H1 (cell line): ENCODE measurements at regions not wholly inside any gene's neighbourhood (a gene's known extent, or its start where the extent isn't known, plus 50 kb on each side); places are given as distances from the start of the nearest gene placed in this dataset.

Source experiments
- CTCF ChIA-PET: fragments of 300-600 bp; sonication (Branson Sonifier 250); formaldehyde crosslinking; loops from one replicate; lab custom pipeline; 2021; ENCODE audit not compliant: partially characterized antibody; lab: Charles Lee
- POLR2A ChIA-PET: fragments of 300-600 bp; sonication (Branson Sonifier 250); formaldehyde crosslinking; loops from one replicate; lab custom pipeline; 2021; ENCODE audit warnings: inconsistent platforms; ENCODE audit not compliant: partially characterized antibody; lab: Charles Lee
- DNase-seq, 2 experiments: peaks; one replicate each; pipeline versions ENCODE4 v3.0.0 to v3.0.0-alpha.2; 2010 to 2022; ENCODE audit warnings: low spot score in 2 of 2, low read depth in 1 of 2, mixed read lengths in 1 of 2
- FAIRE-seq: peaks from 2 replicates; lab custom pipeline; 2011; peaks lifted over from hg19 to GRCh38; lab: Jason Lieb, UNC
- H2AFZ ChIP-seq: 2 replicates; pipeline ENCODE4 v1.8.1; 2012; ENCODE audit warnings: low read length, inconsistent platforms
- H2AK5ac ChIP-seq: 2 replicates; pipeline ENCODE4 v1.6.1; 2013; ENCODE audit warnings: low read depth, low read length
- H2BK120ac ChIP-seq: replicated peaks from 2 replicates; pipeline ENCODE3; 2013; ENCODE audit warnings: low read depth, low read length, inconsistent platforms
- H2BK12ac ChIP-seq: 2 replicates; pipeline ENCODE4 v1.6.1; 2013; ENCODE audit warnings: low read depth, low read length
- H2BK15ac ChIP-seq: 2 replicates; pipeline ENCODE4 v1.6.1; 2013; ENCODE audit warnings: low read length
- H2BK20ac ChIP-seq: 2 replicates; pipeline ENCODE4 v1.6.1; 2013; ENCODE audit warnings: low read length
- H2BK5ac ChIP-seq: 2 replicates; pipeline ENCODE4 v1.6.1; 2013; ENCODE audit warnings: low read depth, low read length
- H3K14ac ChIP-seq: 2 replicates; pipeline ENCODE4 v1.6.1; 2013; ENCODE audit warnings: inconsistent platforms; ENCODE audit not compliant: insufficient read length
- H3K18ac ChIP-seq: 2 replicates; pipeline ENCODE4 v1.6.1; 2013; ENCODE audit warnings: low read length; ENCODE audit errors: extremely low read depth
- H3K23ac ChIP-seq: 2 replicates; pipeline ENCODE4 v1.6.1; 2013; ENCODE audit warnings: inconsistent platforms; ENCODE audit not compliant: insufficient read length
- H3K23me2 ChIP-seq: 2 replicates; pipeline ENCODE4 v1.6.1; 2013; ENCODE audit warnings: low read depth, low read length
- H3K27ac ChIP-seq: 2 replicates; pipeline ENCODE4 v1.6.1; 2011; ENCODE audit warnings: low read depth, low read length, inconsistent platforms
- H3K27me3 ChIP-seq, 4 experiments: replicated peaks in 1 of 4; 1 replicate in 1 of 4; 2 replicates in 3 of 4; pipeline versions ENCODE4 v1.6.1 to v1.8.1; 2011 to 2013; ENCODE audit warnings: low read length in 3 of 4, mild to moderate bottlenecking in 3 of 4, inconsistent platforms in 2 of 4, mixed read lengths in 2 of 4, moderate library complexity in 1 of 4; ENCODE audit not compliant: control insufficient read depth in 3 of 4, insufficient read depth in 3 of 4; ENCODE audit errors: extremely low read depth in 1 of 4
- H3K36me3 ChIP-seq, 4 experiments: 2 replicates each; pipeline versions ENCODE4 v1.6.1 to v1.8.1; 2011 to 2013; ENCODE audit warnings: mild to moderate bottlenecking in 4 of 4, low read length in 3 of 4, moderate library complexity in 2 of 4, control low read depth in 1 of 4, inconsistent platforms in 1 of 4; ENCODE audit not compliant: insufficient read depth in 4 of 4, control insufficient read depth in 2 of 4
- H3K4ac ChIP-seq: replicated peaks from 2 replicates; pipeline ENCODE3; 2013; ENCODE audit warnings: low read length, low read depth, mixed read lengths, inconsistent platforms; ENCODE audit not compliant: insufficient read length
- H3K4me1 ChIP-seq, 4 experiments: replicated peaks in 1 of 4; 1 replicate in 1 of 4; 2 replicates in 3 of 4; pipeline versions ENCODE4 v1.6.1 to v1.8.1; 2011 to 2013; ENCODE audit warnings: low read length in 3 of 4, inconsistent platforms in 2 of 4, mixed read lengths in 1 of 4; ENCODE audit not compliant: insufficient read depth in 4 of 4, control insufficient read depth in 3 of 4
- H3K4me2 ChIP-seq, 2 experiments: 2 replicates each; pipeline versions ENCODE4 v1.6.1 to v1.8.1; 2011 to 2013; ENCODE audit warnings: low read depth in 2 of 2, low read length in 2 of 2, control low read depth in 1 of 2, inconsistent platforms in 1 of 2, mild to moderate bottlenecking in 1 of 2; ENCODE audit not compliant: insufficient read depth in 1 of 2
- H3K4me3 ChIP-seq, 4 experiments: fragments of 200-600, 300-600 bp in 1 of 4; sonication (generic), shearing (Covaris generic), sonication (Bioruptor Twin) in 1 of 4; 2 replicates each; pipeline versions ENCODE4 v1.5.1 to v1.8.1; 2011 to 2016; ENCODE audit warnings: low read length in 4 of 4, low read depth in 3 of 4, control low read depth in 2 of 4, inconsistent platforms in 2 of 4, mild to moderate bottlenecking in 2 of 4, mixed read lengths in 1 of 4, moderate library complexity in 1 of 4; ENCODE audit not compliant: insufficient read depth in 2 of 4; ENCODE audit errors: extremely low read depth in 1 of 4
- H3K56ac ChIP-seq: replicated peaks from 2 replicates; pipeline ENCODE3; 2013; ENCODE audit warnings: low read depth, mild to moderate bottlenecking, mixed read lengths, low read length, inconsistent platforms; ENCODE audit not compliant: insufficient read length
- H3K79me1 ChIP-seq: 2 replicates; pipeline ENCODE4 v1.6.1; 2013; ENCODE audit warnings: low read depth, low read length, control low read depth
- H3K79me2 ChIP-seq, 2 experiments: 2 replicates each; pipeline versions ENCODE4 v1.6.1 to v1.8.1; 2012 to 2013; ENCODE audit warnings: low read length in 2 of 2, mild to moderate bottlenecking in 2 of 2, inconsistent platforms in 1 of 2; ENCODE audit not compliant: insufficient read depth in 2 of 2, control insufficient read depth in 1 of 2
- H3K9ac ChIP-seq, 4 experiments: replicated peaks in 1 of 4; 1 replicate in 1 of 4; 2 replicates in 3 of 4; pipeline versions ENCODE4 v1.6.1 to v1.8.1; 2011 to 2013; ENCODE audit warnings: low read depth in 3 of 4, low read length in 3 of 4, control low read depth in 2 of 4, mild to moderate bottlenecking in 2 of 4, moderate library complexity in 2 of 4, inconsistent platforms in 1 of 4; ENCODE audit errors: extremely low read depth in 1 of 4
- H3K9me3 ChIP-seq, 2 experiments: 2 replicates each; pipeline versions ENCODE4 v1.6.1 to v1.8.1; 2012 to 2013; ENCODE audit warnings: mild to moderate bottlenecking in 2 of 2, moderate library complexity in 2 of 2, control low read depth in 1 of 2, inconsistent platforms in 1 of 2, low read depth in 1 of 2, low read length in 1 of 2, mixed read lengths in 1 of 2; ENCODE audit not compliant: insufficient read depth in 2 of 2
- H4K20me1 ChIP-seq, 2 experiments: replicated peaks in 1 of 2; 2 replicates each; pipeline versions ENCODE3 to v1.8.1; 2011 to 2013; ENCODE audit warnings: inconsistent platforms in 2 of 2, low read length in 2 of 2, mild to moderate bottlenecking in 1 of 2; ENCODE audit not compliant: insufficient read depth in 2 of 2, control insufficient read depth in 1 of 2
- H4K5ac ChIP-seq: 2 replicates; pipeline ENCODE4 v1.6.1; 2013; ENCODE audit warnings: low read length, low read depth, mixed read lengths, inconsistent platforms; ENCODE audit not compliant: insufficient read length
- H4K8ac ChIP-seq: 2 replicates; pipeline ENCODE4 v1.8.0; 2013; ENCODE audit warnings: mild to moderate bottlenecking, moderate library complexity, low read length, inconsistent platforms; ENCODE audit not compliant: insufficient read depth; ENCODE audit errors: extremely low read depth
- H4K91ac ChIP-seq: replicated peaks from 2 replicates; pipeline ENCODE3; 2013; ENCODE audit warnings: low read length, mixed read lengths, inconsistent platforms; ENCODE audit not compliant: insufficient read length
- BCL11A ChIP-seq, 2 experiments: IDR thresholded peaks; one replicate each; pipeline ENCODE4 v1.6.1; 2011; ENCODE audit warnings: low read depth in 2 of 2, low read length in 2 of 2, mild to moderate bottlenecking in 2 of 2
- BRCA1 ChIP-seq: IDR thresholded peaks from 2 replicates; pipeline ENCODE4 v1.6.1; 2012; ENCODE audit warnings: low read depth, low read length, improper control_type of control experiment
- CBX5 ChIP-seq: fragments of 300-800, 300-1000 bp; sonication (generic); IDR thresholded peaks from 2 replicates; pipeline ENCODE4 v1.7.1; 2016; ENCODE audit warnings: antibody characterized with exemption, low read length, low read depth
- CTCF ChIP-seq, 3 experiments: IDR thresholded peaks; 1 replicate in 2 of 3; 2 replicates in 1 of 3; pipeline versions ENCODE4 v1.5.1 to v1.6.1; 2011; ENCODE audit warnings: low read length in 3 of 3, mild to moderate bottlenecking in 3 of 3, inconsistent platforms in 2 of 3, low read depth in 1 of 3, moderate library complexity in 1 of 3; ENCODE audit not compliant: insufficient read depth in 1 of 3; ENCODE audit errors: control extremely low read depth in 1 of 3
- FOSL1 ChIP-seq: IDR thresholded peaks from 2 replicates; pipeline ENCODE4 v1.6.1; 2011; ENCODE audit warnings: mild to moderate bottlenecking, low read depth, low read length, moderate library complexity; ENCODE audit not compliant: insufficient read depth
- GTF2F1 ChIP-seq: IDR thresholded peaks from 2 replicates; pipeline ENCODE4 v1.6.1; 2012; ENCODE audit warnings: low read depth, low read length, improper control_type of control experiment, borderline replicate concordance
- POLR2AphosphoS5 ChIP-seq: IDR thresholded peaks from 2 replicates; pipeline ENCODE4 v1.6.1; 2011; ENCODE audit warnings: low read depth, low read length
- RBBP5 ChIP-seq: IDR thresholded peaks from 2 replicates; pipeline ENCODE4 v1.7.1; 2012; ENCODE audit warnings: low read depth, mild to moderate bottlenecking, inconsistent platforms, low read length, moderate library complexity, borderline replicate concordance
- SIX5 ChIP-seq: IDR thresholded peaks from 2 replicates; pipeline ENCODE4 v1.6.1; 2011; ENCODE audit warnings: mild to moderate bottlenecking, low read depth, low read length
- ZNF274 ChIP-seq: IDR thresholded peaks from 2 replicates; pipeline ENCODE4 v1.7.0; 2012; ENCODE audit warnings: low read length, borderline replicate concordance; ENCODE audit errors: extremely low read depth
- WGBS, 2 experiments: shearing (Covaris generic) in 1 of 2; methylation state at CpG; one replicate each; pipeline versions ENCODE4 v1.1.6 to v1.1.7; 2013 to 2015; ENCODE audit warnings: low lambda C conversion rate in 2 of 2, mixed read lengths in 2 of 2, inconsistent platforms in 1 of 2, low coverage in 1 of 2, missing lambda C conversion rate in 1 of 2; ENCODE audit not compliant: insufficient replicate concordance in 2 of 2, insufficient coverage in 1 of 2, insufficient read length in 1 of 2; ENCODE audit errors: extremely low coverage in 1 of 2, missing lambda C conversion rate in 1 of 2; 5-methylcytosine and 5-hydroxymethylcytosine counted together
- TF ChIP-seq, protein P1 (sequence below): IDR thresholded peaks from 2 replicates; pipeline ENCODE4 v1.6.1; 2011; ENCODE audit warnings: low read length, improper control_type of control experiment

DNA sequence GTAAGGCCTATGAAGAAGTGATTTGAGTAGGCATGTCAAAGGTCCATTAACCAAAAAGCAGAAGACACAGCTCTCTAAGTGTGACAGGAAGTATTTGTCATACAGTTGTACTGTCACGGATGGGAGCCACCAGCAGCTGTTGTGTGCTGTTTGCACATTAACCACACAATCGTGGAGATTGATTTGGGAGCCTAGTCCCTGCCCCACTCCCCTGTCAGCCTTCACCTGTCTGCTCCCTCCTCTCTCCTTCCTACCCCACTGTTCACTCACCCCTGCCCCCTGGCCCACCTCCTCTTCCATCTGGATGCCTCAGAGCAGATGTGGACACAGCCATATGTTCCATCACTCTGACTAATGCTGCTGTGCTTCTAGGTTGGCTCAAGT, 124.7 kb upstream of the SPACA1 start:
- CTCF ChIA-PET = interaction anchor here (0.5 kb wide), 1 partner anchor 351 kb away, joined by 3 read pairs; no protein-coding TSS in a partner anchor
- FAIRE-seq = no peak
- no peak for TF ChIP-seq SIX5
- no peak for TF ChIP-seq GTF2F1
- TF ChIP-seq CTCF (IDR thresholded peaks at IDR 0.05; ENCODE audit: control extremely low read depth in 1 of 3, insufficient read depth in 1 of 3, low read depth in 1 of 3, low read length in 3 of 3) = no peak
- no peak for TF ChIP-seq POLR2AphosphoS5
- TF ChIP-seq, protein P1, sequence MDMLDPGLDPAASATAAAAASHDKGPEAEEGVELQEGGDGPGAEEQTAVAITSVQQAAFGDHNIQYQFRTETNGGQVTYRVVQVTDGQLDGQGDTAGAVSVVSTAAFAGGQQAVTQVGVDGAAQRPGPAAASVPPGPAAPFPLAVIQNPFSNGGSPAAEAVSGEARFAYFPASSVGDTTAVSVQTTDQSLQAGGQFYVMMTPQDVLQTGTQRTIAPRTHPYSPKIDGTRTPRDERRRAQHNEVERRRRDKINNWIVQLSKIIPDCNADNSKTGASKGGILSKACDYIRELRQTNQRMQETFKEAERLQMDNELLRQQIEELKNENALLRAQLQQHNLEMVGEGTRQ = no peak
- TF ChIP-seq ZNF274 = no peak
- TF ChIP-seq BRCA1 = no peak
- no peak for TF ChIP-seq BCL11A (IDR thresholded peaks at IDR 0.05; ENCODE audit: low read depth in 2 of 2, low read length in 2 of 2)
- no peak for TF ChIP-seq FOSL1
- TF ChIP-seq RBBP5 = no peak
- no peak for TF ChIP-seq CBX5

More for the DNA sequence above, 124.7 kb upstream of the SPACA1 start:
- Histone ChIP-seq H3K9ac (no peak overlapping the region), H4K20me1 (no peaks in the 10 kb centered on the region), H3K79me2 (no peaks in the 10 kb centered on the region), H3K79me1 (no peaks in the 10 kb centered on the region), H3K18ac (no peak overlapping the region), H3K14ac (no peak overlapping the region), H3K27me3 (no peaks in the 10 kb centered on the region), H3K9me3 (no peaks in the 10 kb centered on the region), H3K4me3 (no peak overlapping the region), H2BK120ac (no peak overlapping the region), H3K23ac (no peak overlapping the region), H3K4ac (no peak overlapping the region), H2BK20ac (no peak overlapping the region), H2AK5ac (no peak overlapping the region), H3K4me1 (no peaks in the 10 kb centered on the region; a peak in 1 of 7 replicates), H3K23me2 (no peaks in the 10 kb centered on the region; the same call in 1 of the 2 replicates), H2BK15ac (no peak overlapping the region), H4K8ac (no peak overlapping the region), H3K4me2 (no peak overlapping the region), H4K5ac (no peak overlapping the region), H3K36me3 (no peaks in the 10 kb centered on the region), H3K27ac (no peak overlapping the region), H4K91ac (no peak overlapping the region), H2AFZ (no peak overlapping the region), H2BK12ac (no peak overlapping the region), H2BK5ac (no peak overlapping the region), H3K56ac (no peak overlapping the region)
- 90% methylated on average over 2 of the region's 2 CpGs; no CpG with 5 or more reads in 1 of the 2 experiments for WGBS, 2 experiments
- no peak for DNase-seq
- POLR2A ChIA-PET = no interaction called here
